ENCODE measurements at regions not wholly inside any gene's neighbourhood (a gene's known extent, or its start where the extent isn't known, plus 50 kb on each side); places are given as distances from the start of the nearest gene placed in this dataset.

GRCh38 chr11:11760838-11761237 lies 80.9 kb upstream of the USP47 start:
- no peak overlapping the region for H2BK5ac ChIP-seq (ENCODE audit: low read depth, low read length, poor library complexity, severe bottlenecking)
- no peak overlapping the region for H3K9ac ChIP-seq (ENCODE audit: low read depth, low read length)
- TF ChIP-seq RCOR1 (IDR thresholded peaks at IDR 0.05; ENCODE audit: insufficient replicate concordance, low read length) (no peak), MAFK (IDR thresholded peaks at IDR 0.05; ENCODE audit: low read depth, low read length) (no peak), MXI1 (IDR thresholded peaks at IDR 0.05; ENCODE audit: borderline replicate concordance, low read depth, low read length) (no peak), BHLHE40 (IDR thresholded peaks at IDR 0.05; ENCODE audit: low read depth, low read length) (no peak), MAZ (IDR thresholded peaks at IDR 0.05; ENCODE audit: borderline replicate concordance, low read depth, low read length) (no peak), SMC3 (IDR thresholded peaks at IDR 0.05; ENCODE audit: low read depth, low read length) (no peak), RAD21 (IDR thresholded peaks at IDR 0.05; ENCODE audit: low read length) (no peak), FOS (IDR thresholded peaks at IDR 0.05; ENCODE audit: low read depth, low read length) (no peak), CEBPB (IDR thresholded peaks at IDR 0.05; ENCODE audit: low read depth, low read length) (no peak)
- TF ChIP-seq, protein P1, sequence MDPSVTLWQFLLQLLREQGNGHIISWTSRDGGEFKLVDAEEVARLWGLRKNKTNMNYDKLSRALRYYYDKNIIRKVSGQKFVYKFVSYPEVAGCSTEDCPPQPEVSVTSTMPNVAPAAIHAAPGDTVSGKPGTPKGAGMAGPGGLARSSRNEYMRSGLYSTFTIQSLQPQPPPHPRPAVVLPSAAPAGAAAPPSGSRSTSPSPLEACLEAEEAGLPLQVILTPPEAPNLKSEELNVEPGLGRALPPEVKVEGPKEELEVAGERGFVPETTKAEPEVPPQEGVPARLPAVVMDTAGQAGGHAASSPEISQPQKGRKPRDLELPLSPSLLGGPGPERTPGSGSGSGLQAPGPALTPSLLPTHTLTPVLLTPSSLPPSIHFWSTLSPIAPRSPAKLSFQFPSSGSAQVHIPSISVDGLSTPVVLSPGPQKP (IDR thresholded peaks at IDR 0.05; ENCODE audit: borderline replicate concordance, low read depth, low read length): no peak
- TF ChIP-seq, protein P2, sequence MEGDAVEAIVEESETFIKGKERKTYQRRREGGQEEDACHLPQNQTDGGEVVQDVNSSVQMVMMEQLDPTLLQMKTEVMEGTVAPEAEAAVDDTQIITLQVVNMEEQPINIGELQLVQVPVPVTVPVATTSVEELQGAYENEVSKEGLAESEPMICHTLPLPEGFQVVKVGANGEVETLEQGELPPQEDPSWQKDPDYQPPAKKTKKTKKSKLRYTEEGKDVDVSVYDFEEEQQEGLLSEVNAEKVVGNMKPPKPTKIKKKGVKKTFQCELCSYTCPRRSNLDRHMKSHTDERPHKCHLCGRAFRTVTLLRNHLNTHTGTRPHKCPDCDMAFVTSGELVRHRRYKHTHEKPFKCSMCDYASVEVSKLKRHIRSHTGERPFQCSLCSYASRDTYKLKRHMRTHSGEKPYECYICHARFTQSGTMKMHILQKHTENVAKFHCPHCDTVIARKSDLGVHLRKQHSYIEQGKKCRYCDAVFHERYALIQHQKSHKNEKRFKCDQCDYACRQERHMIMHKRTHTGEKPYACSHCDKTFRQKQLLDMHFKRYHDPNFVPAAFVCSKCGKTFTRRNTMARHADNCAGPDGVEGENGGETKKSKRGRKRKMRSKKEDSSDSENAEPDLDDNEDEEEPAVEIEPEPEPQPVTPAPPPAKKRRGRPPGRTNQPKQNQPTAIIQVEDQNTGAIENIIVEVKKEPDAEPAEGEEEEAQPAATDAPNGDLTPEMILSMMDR (conservative IDR thresholded peaks at IDR 0.05; ENCODE audit: low read depth, low read length): no peak
- no peak overlapping the region for H2AFZ ChIP-seq (replicated peaks; ENCODE audit: low read length, poor library complexity)
- H2AK5ac ChIP-seq (ENCODE audit: low read depth, low read length): no peak overlapping the region
- H3K9me1 ChIP-seq (ENCODE audit: insufficient read depth, low read length): no peaks in the 10 kb centered on the region; the same call in 1 of the 2 replicates
- H3K4ac ChIP-seq (ENCODE audit: low read depth, low read length): no peak overlapping the region
- no peak overlapping the region for H3K4me2 ChIP-seq (ENCODE audit: low read depth, low read length)
- no peaks in the 10 kb centered on the region for H4K20me1 ChIP-seq (ENCODE audit: insufficient read depth, low read length)
- no TSS peak for BruUV-seq (replicated peaks)
- ChIA-PET CTCF (no interaction called here), POLR2A (ENCODE audit: unreplicated experiment) (no interaction called here)
- H4K5ac ChIP-seq (ENCODE audit: low read depth, low read length): no peak overlapping the region
- H3K79me1 ChIP-seq (ENCODE audit: low read depth in 1 of 2, low read length in 2 of 2): no peaks in the 10 kb centered on the region
- H3K36me3 ChIP-seq (ENCODE audit: control insufficient read depth, insufficient read depth, low read length): no peaks in the 10 kb centered on the region
- H2BK20ac ChIP-seq (ENCODE audit: low read depth, low read length): no peak overlapping the region
- intact Hi-C loops (cut with micrococcal nuclease) (no loop called here), in situ Hi-C loops (cut with MboI; ENCODE audit: low sequenced_read_pairs) (no loop called here), dilution Hi-C loops (cut with HindIII; ENCODE audit: low sequenced_read_pairs, unreplicated experiment) (no loop called here)
- no peak overlapping the region for H3K4me3 ChIP-seq (ENCODE audit: insufficient read depth, low read depth, low read length)
- H3K18ac ChIP-seq (ENCODE audit: low read depth, low read length): no peak overlapping the region
- DNase-seq: no peak
- no peak overlapping the region for H2AK9ac ChIP-seq (replicated peaks; ENCODE audit: low read depth, low read length, poor library complexity)
- H3K14ac ChIP-seq (replicated peaks; ENCODE audit: low read depth, low read length): no peak overlapping the region
- no peak overlapping the region for H4K8ac ChIP-seq (ENCODE audit: low read depth in 2 of 2, low read length in 2 of 2)
- no peak overlapping the region for H2BK120ac ChIP-seq (ENCODE audit: low read depth, low read length)
- H3K23ac ChIP-seq (ENCODE audit: low read depth, low read length): no peak overlapping the region
- H4K91ac ChIP-seq (ENCODE audit: insufficient read depth, low read depth, low read length): no peak overlapping the region
- H3K9me3 ChIP-seq (ENCODE audit: control insufficient read depth, insufficient read depth, low read length): no peaks in the 10 kb centered on the region
- H2BK15ac ChIP-seq (ENCODE audit: low read depth, low read length): no peak overlapping the region
- ATAC-seq (ENCODE audit: low read depth): no peak
- H3K4me1 ChIP-seq (ENCODE audit: control insufficient read depth, insufficient read depth, low read length): no peaks in the 10 kb centered on the region
- H3K27me3 ChIP-seq (ENCODE audit: control insufficient read depth, insufficient read depth, low read length): peaks cover 72% of the 10 kb centered on the region
- no peak overlapping the region for H3K56ac ChIP-seq (ENCODE audit: extremely low read depth, insufficient read depth, low read length)
- no peak overlapping the region for H3K27ac ChIP-seq (ENCODE audit: insufficient read depth, low read length)
- no CpG with 5 or more reads among the region's 2 CpGs for WGBS, 2 experiments (ENCODE audit: extremely low coverage in 2 of 2, insufficient read length in 1 of 2)

Measured in IMR-90 (cell line).